Brain microvascular endothelial cell (primary cell): ENCODE measurements at regions not wholly inside any gene's neighbourhood (a gene's known extent, or its start where the extent isn't known, plus 50 kb on each side); places are given as distances from the start of the nearest gene placed in this dataset.
A peak's percentile ranks its signal among the peaks of the same experiment; 100 is the strongest.

Experiments
- DNase-seq: peaks from one replicate; pipeline ENCODE4 v3.0.0-alpha.2; 2020
- H3K27ac ChIP-seq: fragments of 250-450 bp; sonication (Bioruptor Pico); 2 replicates; pipeline ENCODE4 v1.5.1; 2020; ENCODE audit warnings: mild to moderate bottlenecking, moderate library complexity
- H3K27me3 ChIP-seq: fragments of 250-450 bp; sonication (Bioruptor Pico); replicated peaks from 2 replicates; pipeline ENCODE4 v1.5.1; 2020; ENCODE audit warnings: mild to moderate bottlenecking
- H3K36me3 ChIP-seq: fragments of 250-450 bp; sonication (Bioruptor Pico); replicated peaks from 2 replicates; pipeline ENCODE4 v1.5.1; 2020; ENCODE audit warnings: mild to moderate bottlenecking
- H3K4me3 ChIP-seq: 2 replicates; pipeline ENCODE4 v1.5.1; 2011; ENCODE audit warnings: low read depth, mild to moderate bottlenecking, control low read depth, low read length, moderate library complexity
- CTCF ChIP-seq: IDR thresholded peaks from 2 replicates; pipeline ENCODE4 v1.5.1; 2011; ENCODE audit warnings: low read depth, mild to moderate bottlenecking, moderate library complexity, low read length, control low read depth, inconsistent platforms; ENCODE audit errors: missing control alignments
- in situ Hi-C: cut with HindIII; loops from 2 replicates; pipeline ENCODE4 v1.10.0; 2017; ENCODE audit warnings: low sequenced_read_pairs, low pct_ligation_motif_present

GRCh38 chr21:35400233-35400939, 351.3 kb upstream of the RUNX1 start:
- TF ChIP-seq CTCF = peak; percentile 47
- H3K27me3 ChIP-seq = no peaks in the 10 kb centered on the region
- H3K27ac ChIP-seq = no peak overlapping the region
- DNase-seq = peak; percentile 31
- H3K36me3 ChIP-seq = no peaks in the 10 kb centered on the region
- no peak overlapping the region for H3K4me3 ChIP-seq
- in situ Hi-C loops = no loop called here

GRCh38 chr21:35399706-35400105, 350.6 kb upstream of the RUNX1 start:
- in situ Hi-C loops = no loop called here
- Histone ChIP-seq H3K27me3 (no peaks in the 10 kb centered on the region), H3K27ac (no peak overlapping the region), H3K4me3 (no peak overlapping the region), H3K36me3 (no peaks in the 10 kb centered on the region)
- no peak for DNase-seq
- no peak for TF ChIP-seq CTCF

- Histone ChIP-seq H3K27ac (no peak overlapping the region), H3K27me3 (no peaks in the 10 kb centered on the region), H3K36me3 (no peaks in the 10 kb centered on the region), H3K4me3 (no peak overlapping the region)
- no peak for TF ChIP-seq CTCF
- in situ Hi-C loops = no loop called here
- DNase-seq = no peak
Measured at GRCh38 chr21:35399002-35399530, 350.0 kb upstream of the RUNX1 start.

- no peak for DNase-seq
- in situ Hi-C loops = no loop called here
- no peak overlapping the region for H3K27ac ChIP-seq
- H3K4me3 ChIP-seq = no peak overlapping the region
- no peaks in the 10 kb centered on the region for H3K36me3 ChIP-seq
- H3K27me3 ChIP-seq = no peaks in the 10 kb centered on the region
- TF ChIP-seq CTCF = no peak
Measured at GRCh38 chr21:35398346-35398982, 349.4 kb upstream of the RUNX1 start.

- H3K27ac ChIP-seq = no peak overlapping the region
- H3K36me3 ChIP-seq = no peaks in the 10 kb centered on the region
- no peaks in the 10 kb centered on the region for H3K27me3 ChIP-seq
- no peak for DNase-seq
- TF ChIP-seq CTCF = no peak
- no peak overlapping the region for H3K4me3 ChIP-seq
- in situ Hi-C loops = no loop called here
Measured at GRCh38 chr21:35397781-35398180, 348.7 kb upstream of the RUNX1 start.

GRCh38 chr21:35396655-35397054, 347.6 kb upstream of the RUNX1 start:
- DNase-seq = no peak
- in situ Hi-C loops = no loop called here
- no peak for TF ChIP-seq CTCF

More at GRCh38 chr21:35396655-35397054, 347.6 kb upstream of the RUNX1 start:
- Histone ChIP-seq H3K4me3 (no peak overlapping the region), H3K27me3 (no peaks in the 10 kb centered on the region), H3K27ac (no peak overlapping the region), H3K36me3 (no peaks in the 10 kb centered on the region)
